Psoas muscle (tissue), 7 donors: ENCODE measurements at regions not wholly inside any gene's neighbourhood (a gene's known extent, or its start where the extent isn't known, plus 50 kb on each side); places are given as distances from the start of the nearest gene placed in this dataset.

ENCODE experiments used
- ATAC-seq, 4 donors: fragments of 200-7000 bp; cut with Tn5 transposase; one replicate each; pipeline ENCODE4 v1.9.1; 2020; ENCODE audit warnings: moderate library complexity in 3 of 4, mild to moderate bottlenecking in 2 of 4
- DNase-seq, 2 donors: peaks; one replicate each; pipeline ENCODE4 v3.0.0-alpha.2; 2020
- H3K27ac ChIP-seq: fragments of 200-600 bp; one replicate; pipeline ENCODE4 v1.8.0; 2022
- H3K27me3 ChIP-seq, 3 donors: fragments of 200-600 bp in 1 of 3; one replicate each; pipeline versions ENCODE4 v1.6.1 to v1.8.0; 2013 to 2022; ENCODE audit warnings: low read length in 2 of 3, mild to moderate bottlenecking in 2 of 3, moderate library complexity in 1 of 3; ENCODE audit not compliant: insufficient read depth in 3 of 3
- H3K36me3 ChIP-seq, 2 donors: fragments of 200-600 bp in 1 of 2; one replicate each; pipeline versions ENCODE4 v1.6.1 to v1.8.0; 2013 to 2022; ENCODE audit warnings: low read depth in 1 of 2, mild to moderate bottlenecking in 1 of 2, moderate library complexity in 1 of 2; ENCODE audit not compliant: insufficient read depth in 1 of 2
- H3K4me1 ChIP-seq: fragments of 200-600 bp; one replicate; pipeline ENCODE4 v1.8.0; 2022
- H3K4me3 ChIP-seq: fragments of 200-600 bp; one replicate; pipeline ENCODE4 v1.8.0; 2022; ENCODE audit warnings: mild to moderate bottlenecking
- H3K9me3 ChIP-seq: fragments of 200-600 bp; one replicate; pipeline ENCODE4 v1.8.0; 2022
- CTCF ChIP-seq: fragments of 200-600 bp; IDR thresholded peaks from one replicate; pipeline ENCODE4 v1.8.0; 2022; ENCODE audit warnings: antibody characterized with exemption
- WGBS, 3 donors: extraction: QIAGEN DNeasy Blood & Tissue Kit; methylation state at CpG; one replicate each; pipeline versions ENCODE4 v1.1.6 to v1.1.7; 2013; 5-methylcytosine and 5-hydroxymethylcytosine counted together
- intact Hi-C, 2 donors: fragments of 100-400 bp; cut with DNase I; formaldehyde crosslinking; loops; one replicate each; pipeline versions ENCODE4 v1.11.0 to v1.14.2; 2022
- donor health status: healthy with polysubstance abuse.
- donor health status: DM: no; HTN: no; CAD: no; lungs with moderate emphysema.
- donor health status: Bipolar disorder and iron deficiency.
- donor health status: healthy.
- donor health status: DM: yes; HTN: yes; CAD: no.
- donor health status: DM: no; HTN: no; CAD: no.
- donor health status: DM: yes; HTN: yes; CAD: no.

GRCh38 chr3:181382656-181383055, 329.1 kb upstream of the SOX2 start:
- no peaks in the 10 kb centered on the region for H3K27me3 ChIP-seq
- no peak for ATAC-seq
- no peaks in the 10 kb centered on the region for H3K9me3 ChIP-seq
- H3K36me3 ChIP-seq, result no peaks in the 10 kb centered on the region
- TF ChIP-seq CTCF, result no peak
- WGBS, 3 donors, result 26 to 34% (median 34%) methylated on average over 3 of the region's 3 CpGs
- intact Hi-C loops, result no loop called here
- DNase-seq, result no peak
- no peak overlapping the region for H3K27ac ChIP-seq
- H3K4me1 ChIP-seq, result no peaks in the 10 kb centered on the region
- no peak overlapping the region for H3K4me3 ChIP-seq

GRCh38 chr3:181379278-181379677, 332.4 kb upstream of the SOX2 start:
- no peaks in the 10 kb centered on the region for H3K36me3 ChIP-seq
- intact Hi-C loops, result no loop called here
- DNase-seq, result no peak
- no peaks in the 10 kb centered on the region for H3K9me3 ChIP-seq
- no peak for ATAC-seq
- no peaks in the 10 kb centered on the region for H3K4me1 ChIP-seq
- no peak for TF ChIP-seq CTCF
- no peak overlapping the region for H3K27ac ChIP-seq
- H3K27me3 ChIP-seq, result peaks cover 0 to 3% (median 0%) of the 10 kb centered on the region in 3 donors
- no peak overlapping the region for H3K4me3 ChIP-seq
- WGBS, 3 donors, result 85 to 89% (median 86%) methylated on average over 5 of the region's 5 CpGs

- no peak overlapping the region for H3K4me3 ChIP-seq
- ATAC-seq (no peak), DNase-seq (no peak)
- no peak overlapping the region for H3K27ac ChIP-seq
- TF ChIP-seq CTCF, result no peak
- intact Hi-C loops, result no loop called here
- WGBS, 3 donors, result 23 to 26% (median 26%) methylated on average over 3 of the region's 3 CpGs
- no peaks in the 10 kb centered on the region for H3K4me1 ChIP-seq
- no peaks in the 10 kb centered on the region for H3K9me3 ChIP-seq
- H3K27me3 ChIP-seq, result no peaks in the 10 kb centered on the region
- H3K36me3 ChIP-seq, result no peaks in the 10 kb centered on the region
These were observed 342.1 kb upstream of the SOX2 start for GRCh38 chr3:181369637-181370036.

- no peaks in the 10 kb centered on the region for H3K27me3 ChIP-seq
- no peak overlapping the region for H3K27ac ChIP-seq
- ATAC-seq (no peak), DNase-seq (no peak)
- peaks cover 10% of the 10 kb centered on the region for H3K4me1 ChIP-seq
- no peak overlapping the region for H3K4me3 ChIP-seq
- TF ChIP-seq CTCF, result no peak
- H3K36me3 ChIP-seq, result no peaks in the 10 kb centered on the region
- no peaks in the 10 kb centered on the region for H3K9me3 ChIP-seq
- intact Hi-C loops, result no loop called here
- WGBS, 3 donors, result 2 to 15% (median 6%) methylated on average over 1 of the region's 1 CpG
These were observed 348.5 kb upstream of the SOX2 start for GRCh38 chr3:181363231-181363630.

- Histone ChIP-seq H3K4me1 (peaks cover 10% of the 10 kb centered on the region), H3K27me3 (no peaks in the 10 kb centered on the region), H3K27ac (no peak overlapping the region), H3K4me3 (no peak overlapping the region), H3K36me3 (no peaks in the 10 kb centered on the region), H3K9me3 (no peaks in the 10 kb centered on the region)
- ATAC-seq (peak; percentile 56 to 73 (median 60)), DNase-seq (no peak)
- intact Hi-C loops, result no loop called here
- TF ChIP-seq CTCF, result no peak
These were observed 349.3 kb upstream of the SOX2 start for GRCh38 chr3:181362378-181362777.
